Glutamatergic neuron (in vitro differentiated cells): ENCODE measurements at regions not wholly inside any gene's neighbourhood (a gene's known extent, or its start where the extent isn't known, plus 50 kb on each side); places are given as distances from the start of the nearest gene placed in this dataset.

ENCODE experiments used
- DNase-seq: peaks from one replicate; pipeline ENCODE4 v3.0.0; 2022
- H3K27ac Mint-ChIP-seq: one replicate; pipeline ENCODE4 v1.8.0; 2020; ENCODE audit warnings: mild to moderate bottlenecking, mixed read lengths, inconsistent platforms; ENCODE audit not compliant: unreplicated experiment
- H3K27me3 Mint-ChIP-seq: one replicate; pipeline ENCODE4 v1.8.0; 2020; ENCODE audit warnings: mild to moderate bottlenecking, moderate library complexity, mixed read lengths, inconsistent platforms; ENCODE audit not compliant: unreplicated experiment
- H3K36me3 Mint-ChIP-seq: one replicate; pipeline ENCODE4 v1.8.0; 2020; ENCODE audit warnings: mild to moderate bottlenecking, mixed read lengths, inconsistent platforms; ENCODE audit not compliant: unreplicated experiment
- H3K4me1 Mint-ChIP-seq: one replicate; pipeline ENCODE4 v1.8.0; 2020; ENCODE audit warnings: mild to moderate bottlenecking, low read depth, mixed read lengths, inconsistent platforms; ENCODE audit not compliant: unreplicated experiment
- H3K4me3 Mint-ChIP-seq: one replicate; pipeline ENCODE4 v1.8.0; 2020; ENCODE audit warnings: mild to moderate bottlenecking, mixed read lengths, inconsistent platforms; ENCODE audit not compliant: unreplicated experiment
- H3K9me3 Mint-ChIP-seq: one replicate; pipeline ENCODE4 v1.8.0; 2020; ENCODE audit warnings: mild to moderate bottlenecking, moderate library complexity, mixed read lengths, inconsistent platforms; ENCODE audit not compliant: unreplicated experiment
- CTCF ChIP-seq: fragments of 200-600 bp; sonication (generic); IDR thresholded peaks from one replicate; pipeline ENCODE4 v1.5.0; 2021; ENCODE audit not compliant: partially characterized antibody, unreplicated experiment

GRCh38 chr18:60543646-60544045 lies 171.1 kb upstream of the MC4R start:
- no peaks in the 10 kb centered on the region for H3K27me3 Mint-ChIP-seq
- no peak for DNase-seq
- no peak overlapping the region for H3K4me3 Mint-ChIP-seq
- H3K4me1 Mint-ChIP-seq = peaks cover 8% of the 10 kb centered on the region
- H3K9me3 Mint-ChIP-seq = no peaks in the 10 kb centered on the region
- H3K36me3 Mint-ChIP-seq = no peaks in the 10 kb centered on the region
- no peak for TF ChIP-seq CTCF
- no peak overlapping the region for H3K27ac Mint-ChIP-seq

- Mint-ChIP-seq H3K4me1 (no peaks in the 10 kb centered on the region), H3K27ac (no peak overlapping the region), H3K9me3 (no peaks in the 10 kb centered on the region), H3K36me3 (no peaks in the 10 kb centered on the region), H3K27me3 (no peaks in the 10 kb centered on the region), H3K4me3 (no peak overlapping the region)
- TF ChIP-seq CTCF = peak; percentile 83
- no peak for DNase-seq
These were observed 176.9 kb upstream of the MC4R start for GRCh38 chr18:60549338-60549960.

- H3K27me3 Mint-ChIP-seq = peaks cover 2% of the 10 kb centered on the region
- peaks cover 5% of the 10 kb centered on the region for H3K36me3 Mint-ChIP-seq
- H3K27ac Mint-ChIP-seq = no peak overlapping the region
- no peak for TF ChIP-seq CTCF
- no peak overlapping the region for H3K4me3 Mint-ChIP-seq
- DNase-seq = no peak
- H3K9me3 Mint-ChIP-seq = peaks cover 3% of the 10 kb centered on the region
- no peaks in the 10 kb centered on the region for H3K4me1 Mint-ChIP-seq
These were observed 180.4 kb upstream of the MC4R start for GRCh38 chr18:60552948-60553347.

GRCh38 chr18:60554967-60555366 lies 182.4 kb upstream of the MC4R start:
- Mint-ChIP-seq H3K9me3 (peaks cover 3% of the 10 kb centered on the region), H3K4me3 (no peak overlapping the region), H3K27ac (no peak overlapping the region), H3K4me1 (no peaks in the 10 kb centered on the region), H3K27me3 (peaks cover 2% of the 10 kb centered on the region), H3K36me3 (peaks cover 5% of the 10 kb centered on the region)
- no peak for TF ChIP-seq CTCF
- peak; percentile 27 for DNase-seq

GRCh38 chr18:60555625-60556024 lies 183.1 kb upstream of the MC4R start:
- Mint-ChIP-seq H3K27ac (no peak overlapping the region), H3K27me3 (peaks cover 2% of the 10 kb centered on the region), H3K4me3 (no peak overlapping the region), H3K4me1 (no peaks in the 10 kb centered on the region), H3K9me3 (peaks cover 3% of the 10 kb centered on the region), H3K36me3 (peaks cover 5% of the 10 kb centered on the region)
- DNase-seq = no peak
- no peak for TF ChIP-seq CTCF
